Neural progenitor cell (in vitro differentiated cells): ENCODE measurements at regions not wholly inside any gene's neighbourhood (a gene's known extent, or its start where the extent isn't known, plus 50 kb on each side); places are given as distances from the start of the nearest gene placed in this dataset.
"Not testable (repeated sequence)": the region's sequence is repeated elsewhere in the genome, so short reads cannot be mapped to it uniquely, and the experiment has no call there.

Experiments
- DNase-seq: peaks from one replicate; pipeline ENCODE4 v3.0.0-alpha.2; 2016; ENCODE audit warnings: low spot score
- H2AFZ ChIP-seq: fragments of 200-600 bp; sonication (generic); replicated peaks from 2 replicates; pipeline ENCODE4 v1.6.1; 2016; ENCODE audit warnings: antibody characterized with exemption
- H3F3A ChIP-seq: fragments of 200-600 bp; sonication (generic); 2 replicates; pipeline ENCODE4 v1.6.1; 2016; ENCODE audit warnings: antibody characterized with exemption, low read depth
- H3K27ac ChIP-seq: fragments of 200-600 bp; sonication (generic); 2 replicates; pipeline ENCODE4 v1.5.1; 2016; ENCODE audit warnings: mild to moderate bottlenecking
- H3K27me3 ChIP-seq: fragments of 200-600 bp; sonication (generic); 2 replicates; pipeline ENCODE4 v1.6.1; 2016; ENCODE audit warnings: mild to moderate bottlenecking, moderate library complexity
- H3K36me3 ChIP-seq: fragments of 200-600 bp; sonication (generic); 2 replicates; pipeline ENCODE4 v1.5.1; 2016
- H3K4me1 ChIP-seq: fragments of 200-600 bp; sonication (generic); 2 replicates; pipeline ENCODE4 v1.6.1; 2016; ENCODE audit warnings: mixed run types
- H3K4me2 ChIP-seq: fragments of 200-600 bp; sonication (generic); 2 replicates; pipeline ENCODE4 v1.6.1; 2016
- H3K4me3 ChIP-seq: fragments of 200-600 bp; sonication (generic); 2 replicates; pipeline ENCODE4 v1.5.1; 2016
- H3K79me2 ChIP-seq: fragments of 200-600 bp; sonication (generic); 2 replicates; pipeline ENCODE4 v1.6.1; 2016; ENCODE audit warnings: low read depth
- H3K9ac ChIP-seq: fragments of 200-600 bp; sonication (generic); 2 replicates; pipeline ENCODE4 v1.6.1; 2016
- H3K9me3 ChIP-seq: fragments of 200-600 bp; sonication (generic); 2 replicates; pipeline ENCODE4 v1.5.1; 2016; ENCODE audit warnings: low read depth
- H4K20me1 ChIP-seq: fragments of 200-600 bp; sonication (generic); 2 replicates; pipeline ENCODE4 v1.6.1; 2016; ENCODE audit warnings: low read depth
- H3K27ac Mint-ChIP-seq: 3 replicates; pipeline ENCODE4 v1.8.0; 2021; ENCODE audit warnings: mixed read lengths
- H3K27me3 Mint-ChIP-seq: 2 replicates; pipeline ENCODE4 v1.8.0; 2022; ENCODE audit warnings: low read depth, mild to moderate bottlenecking, inconsistent platforms, moderate library complexity, mixed read lengths; ENCODE audit not compliant: insufficient read depth
- H3K36me3 Mint-ChIP-seq: 3 replicates; pipeline ENCODE4 v1.8.0; 2021; ENCODE audit warnings: mixed read lengths
- H3K4me1 Mint-ChIP-seq: 3 replicates; pipeline ENCODE4 v1.8.0; 2021; ENCODE audit warnings: mixed read lengths
- H3K4me3 Mint-ChIP-seq: 3 replicates; pipeline ENCODE4 v1.8.0; 2021; ENCODE audit warnings: mild to moderate bottlenecking, moderate library complexity, mixed read lengths
- H3K9me3 Mint-ChIP-seq: 3 replicates; pipeline ENCODE4 v1.8.0; 2020; ENCODE audit warnings: mixed read lengths
- CTCF ChIP-seq: fragments of 200-600 bp; sonication (generic); IDR thresholded peaks from 2 replicates; pipeline ENCODE4 v1.5.1; 2017; ENCODE audit warnings: antibody characterized with exemption, mild to moderate bottlenecking
- EZH2 ChIP-seq: fragments of 200-600 bp; sonication (generic); IDR thresholded peaks from 2 replicates; pipeline ENCODE4 v1.6.1; 2017; ENCODE audit warnings: antibody characterized with exemption, mild to moderate bottlenecking, moderate library complexity
- EZH2phosphoT487 ChIP-seq: fragments of 200-600 bp; sonication (generic); IDR thresholded peaks from 2 replicates; pipeline ENCODE4 v1.6.1; 2017; ENCODE audit warnings: antibody characterized with exemption

GRCh38 chr15:22259881-22260421, 179.6 kb downstream of the OR4M2 start:
- Mint-ChIP-seq H3K36me3 (peaks cover 4% of the 10 kb centered on the region), H3K4me1 (no peaks in the 10 kb centered on the region), H3K27me3 (peaks cover 7% of the 10 kb centered on the region), H3K27ac (no peak overlapping the region), H3K4me3 (no peak overlapping the region), H3K9me3 (peaks cover 53% of the 10 kb centered on the region)
- Histone ChIP-seq H3F3A (no peaks in the 10 kb centered on the region), H4K20me1 (no peaks in the 10 kb centered on the region), H3K27me3 (no peaks in the 10 kb centered on the region), H3K4me1 (no peaks in the 10 kb centered on the region), H3K79me2 (no peaks in the 10 kb centered on the region), H3K9ac (no peak overlapping the region), H3K4me2 (no peak overlapping the region), H3K27ac (no peak overlapping the region), H3K9me3 (peaks cover 41% of the 10 kb centered on the region), H3K4me3 (no peak overlapping the region), H2AFZ (no peak overlapping the region), H3K36me3 (no peaks in the 10 kb centered on the region)
- no peak for DNase-seq
- TF ChIP-seq EZH2phosphoT487 (no peak), EZH2 (no peak), CTCF (no peak)

- no peak overlapping the region for H3K4me3 Mint-ChIP-seq
- Histone ChIP-seq H3K9ac (no peak overlapping the region), H3K9me3 (peaks cover 40% of the 10 kb centered on the region), H3K27me3 (no peaks in the 10 kb centered on the region), H3F3A (no peaks in the 10 kb centered on the region), H3K79me2 (no peaks in the 10 kb centered on the region), H3K27ac (no peak overlapping the region), H4K20me1 (no peaks in the 10 kb centered on the region), H2AFZ (no peak overlapping the region), H3K4me1 (no peaks in the 10 kb centered on the region), H3K4me2 (no peak overlapping the region), H3K36me3 (no peaks in the 10 kb centered on the region), H3K4me3 (no peak overlapping the region)
- no peak for TF ChIP-seq EZH2
- no peak for TF ChIP-seq EZH2phosphoT487
- no peak for TF ChIP-seq CTCF
- H3K9me3 Mint-ChIP-seq = peaks cover 29% of the 10 kb centered on the region
- peaks cover 4% of the 10 kb centered on the region for H3K27me3 Mint-ChIP-seq
- no peaks in the 10 kb centered on the region for H3K36me3 Mint-ChIP-seq
- no peak for DNase-seq
- no peak overlapping the region for H3K27ac Mint-ChIP-seq
- no peaks in the 10 kb centered on the region for H3K4me1 Mint-ChIP-seq
Measured at GRCh38 chr15:22262613-22263020, 182.3 kb downstream of the OR4M2 start.

- Mint-ChIP-seq H3K27ac (no peak overlapping the region), H3K36me3 (no peaks in the 10 kb centered on the region), H3K9me3 (peaks cover 26% of the 10 kb centered on the region), H3K4me1 (no peaks in the 10 kb centered on the region), H3K27me3 (peaks cover 4% of the 10 kb centered on the region), H3K4me3 (no peak overlapping the region)
- H3K4me3 ChIP-seq = no peak overlapping the region
- no peaks in the 10 kb centered on the region for H3K79me2 ChIP-seq
- no peaks in the 10 kb centered on the region for H3K36me3 ChIP-seq
- H3K9me3 ChIP-seq = peaks cover 41% of the 10 kb centered on the region
- no peak for DNase-seq
- H2AFZ ChIP-seq = no peak overlapping the region
- H3K27ac ChIP-seq = no peak overlapping the region
- no peaks in the 10 kb centered on the region for H3K27me3 ChIP-seq
- no peaks in the 10 kb centered on the region for H3K4me1 ChIP-seq
- no peak overlapping the region for H3K9ac ChIP-seq
- H3F3A ChIP-seq = no peaks in the 10 kb centered on the region
- no peaks in the 10 kb centered on the region for H4K20me1 ChIP-seq
- H3K4me2 ChIP-seq = no peak overlapping the region
- no peak for TF ChIP-seq EZH2
- no peak for TF ChIP-seq EZH2phosphoT487
- TF ChIP-seq CTCF = no peak
Measured at GRCh38 chr15:22263738-22264137, 183.4 kb downstream of the OR4M2 start.

- H4K20me1 ChIP-seq, H2AFZ ChIP-seq, H3K9ac ChIP-seq, H3K27me3 ChIP-seq, H3K27ac Mint-ChIP-seq, H3K4me3 Mint-ChIP-seq, H3K4me1 Mint-ChIP-seq, H3K79me2 ChIP-seq, H3K4me1 ChIP-seq, H3K27me3 Mint-ChIP-seq, H3K36me3 ChIP-seq, DNase-seq, H3K4me3 ChIP-seq, H3K36me3 Mint-ChIP-seq, H3F3A ChIP-seq, H3K4me2 ChIP-seq, H3K27ac ChIP-seq: not testable (repeated sequence)
- peaks cover 44% of the 10 kb centered on the region for H3K9me3 ChIP-seq
- peaks cover 22% of the 10 kb centered on the region for H3K9me3 Mint-ChIP-seq
Measured at GRCh38 chr15:22264272-22264671, 183.9 kb downstream of the OR4M2 start.
